PC-9 (cell line): ENCODE measurements at regions not wholly inside any gene's neighbourhood (a gene's known extent, or its start where the extent isn't known, plus 50 kb on each side); places are given as distances from the start of the nearest gene placed in this dataset.

Source experiments
- CTCF ChIP-seq: fragments of 200-600 bp; sonication (generic); conservative IDR thresholded peaks from 2 replicates; pipeline ENCODE4 v1.6.1; 2017; ENCODE audit warnings: mixed run types, antibody characterized with exemption, mild to moderate bottlenecking, moderate library complexity
- EZH2 ChIP-seq: fragments of 200-600 bp; sonication (generic); IDR thresholded peaks from 2 replicates; pipeline ENCODE4 v1.8.0; 2017; ENCODE audit warnings: antibody characterized with exemption, low read depth

DNA sequence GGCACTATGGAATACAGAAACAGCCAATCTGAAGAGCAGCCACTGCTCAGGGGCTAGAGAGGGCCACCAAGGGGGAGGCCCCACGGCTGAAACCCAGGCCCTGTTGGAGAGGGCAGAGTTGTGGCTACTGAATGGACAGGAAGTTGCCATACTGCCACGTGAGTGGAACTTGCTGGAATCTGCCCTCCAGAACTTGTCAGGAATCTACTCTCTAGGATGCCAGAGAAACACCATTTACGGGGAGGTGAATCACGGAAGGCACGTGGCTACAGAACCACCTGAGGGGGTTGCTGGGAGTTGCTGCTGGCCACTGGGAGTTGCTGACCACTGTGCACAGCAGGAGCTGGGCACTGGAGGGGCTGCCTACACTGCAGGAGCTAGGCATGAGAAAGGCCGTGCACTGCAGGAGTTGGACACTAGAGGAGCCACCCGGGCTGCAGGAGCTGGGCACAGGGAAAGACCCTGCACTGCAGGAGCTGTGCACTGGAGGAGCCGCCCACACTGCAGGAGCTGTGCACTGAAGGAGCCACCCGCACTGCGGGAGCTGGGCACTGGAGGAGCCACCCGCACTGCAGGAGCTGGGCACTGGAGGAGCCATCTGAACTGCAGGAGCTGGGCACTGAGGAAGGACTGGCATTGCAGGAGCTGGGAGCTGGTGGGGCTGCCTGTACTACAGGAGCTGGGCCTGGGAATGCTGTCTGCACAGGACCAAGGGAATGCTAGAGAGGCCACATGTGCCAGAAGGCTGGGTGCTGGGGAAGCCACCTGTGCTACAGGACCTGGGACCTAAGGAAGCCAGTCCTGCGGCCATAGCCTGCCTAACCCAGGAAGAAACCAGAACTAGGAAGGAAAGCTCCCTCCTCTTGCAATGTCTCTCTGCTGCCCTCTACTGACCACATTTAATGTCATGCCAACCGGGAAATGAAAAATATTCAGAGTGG, 343.4 kb downstream of the MATN1 start:
- TF ChIP-seq CTCF (peak; percentile 74), EZH2 (no peak)
